ENCODE measurements at regions not wholly inside any gene's neighbourhood (a gene's known extent, or its start where the extent isn't known, plus 50 kb on each side); places are given as distances from the start of the nearest gene placed in this dataset.
A peak's percentile ranks its signal among the peaks of the same experiment; 100 is the strongest.
"Not testable (repeated sequence)": the region's sequence is repeated elsewhere in the genome, so short reads cannot be mapped to it uniquely, and the experiment has no call there.

- not testable (repeated sequence) for DNase-seq (ENCODE audit: low read depth); H3K4me3 ChIP-seq (ENCODE audit: low read depth, low read length)
- peak; percentile 14; the same call in 1 of the 2 replicates for TF ChIP-seq CTCF (IDR thresholded peaks at IDR 0.05; ENCODE audit: control insufficient read depth, extremely low read depth, insufficient read depth)
Measured at GRCh38 chr15:20055921-20056320, 485.7 kb downstream of the GOLGA6L6 start.

GRCh38 chr15:20048189-20048588 lies 493.4 kb downstream of the GOLGA6L6 start:
- H3K4me3 ChIP-seq (ENCODE audit: low read depth, low read length); DNase-seq (ENCODE audit: low read depth): not testable (repeated sequence)

GRCh38 chr15:20045165-20045564 lies 496.4 kb downstream of the GOLGA6L6 start:
- not testable (repeated sequence) for H3K4me3 ChIP-seq (ENCODE audit: low read depth, low read length); DNase-seq (ENCODE audit: low read depth)

- DNase-seq (ENCODE audit: low read depth), result not testable (repeated sequence)
Measured at GRCh38 chr15:20040691-20041090, 500.9 kb downstream of the GOLGA6L6 start.

GRCh38 chr15:20025040-20025439 lies 516.6 kb downstream of the GOLGA6L6 start:
- DNase-seq (ENCODE audit: low read depth); H3K4me3 ChIP-seq (ENCODE audit: low read depth, low read length): not testable (repeated sequence)

More at GRCh38 chr15:20040691-20041090, 500.9 kb downstream of the GOLGA6L6 start:
- H3K4me3 ChIP-seq (ENCODE audit: low read depth, low read length), result not testable (repeated sequence)

- H3K4me3 ChIP-seq (ENCODE audit: low read depth, low read length); DNase-seq (ENCODE audit: low read depth): not testable (repeated sequence)
Measured at GRCh38 chr15:20022349-20022748, 519.3 kb downstream of the GOLGA6L6 start.

- DNase-seq (ENCODE audit: low read depth); H3K4me3 ChIP-seq (ENCODE audit: low read depth, low read length): not testable (repeated sequence)
Measured at GRCh38 chr15:20021351-20021750, 520.2 kb downstream of the GOLGA6L6 start.

GRCh38 chr15:20020588-20020987 lies 521.0 kb downstream of the GOLGA6L6 start:
- not testable (repeated sequence) for DNase-seq (ENCODE audit: low read depth); H3K4me3 ChIP-seq (ENCODE audit: low read depth, low read length)

GRCh38 chr15:20019758-20020157 lies 521.8 kb downstream of the GOLGA6L6 start:
- not testable (repeated sequence) for H3K4me3 ChIP-seq (ENCODE audit: low read depth, low read length); DNase-seq (ENCODE audit: low read depth)

GRCh38 chr15:20017581-20017980 lies 524.0 kb downstream of the GOLGA6L6 start:
- H3K4me3 ChIP-seq (ENCODE audit: low read depth, low read length); DNase-seq (ENCODE audit: low read depth): not testable (repeated sequence)

- H3K4me3 ChIP-seq (ENCODE audit: low read depth, low read length); DNase-seq (ENCODE audit: low read depth): not testable (repeated sequence)
Measured at GRCh38 chr15:20016941-20017340, 524.7 kb downstream of the GOLGA6L6 start.

GRCh38 chr15:20012837-20013236 lies 528.8 kb downstream of the GOLGA6L6 start:
- not testable (repeated sequence) for H3K4me3 ChIP-seq (ENCODE audit: low read depth, low read length); DNase-seq (ENCODE audit: low read depth)

- H3K4me3 ChIP-seq (ENCODE audit: low read depth, low read length); DNase-seq (ENCODE audit: low read depth): not testable (repeated sequence)
Measured at GRCh38 chr15:20010759-20011158, 530.8 kb downstream of the GOLGA6L6 start.

GRCh38 chr15:20009619-20010018 lies 532.0 kb downstream of the GOLGA6L6 start:
- H3K4me3 ChIP-seq (ENCODE audit: low read depth, low read length); DNase-seq (ENCODE audit: low read depth): not testable (repeated sequence)

- not testable (repeated sequence) for DNase-seq (ENCODE audit: low read depth); H3K4me3 ChIP-seq (ENCODE audit: low read depth, low read length)
Measured at GRCh38 chr15:20007338-20007737, 534.3 kb downstream of the GOLGA6L6 start.

GRCh38 chr15:20003471-20003870 lies 538.1 kb downstream of the GOLGA6L6 start:
- not testable (repeated sequence) for H3K4me3 ChIP-seq (ENCODE audit: low read depth, low read length); DNase-seq (ENCODE audit: low read depth)

- not testable (repeated sequence) for H3K4me3 ChIP-seq (ENCODE audit: low read depth, low read length); DNase-seq (ENCODE audit: low read depth)
Measured at GRCh38 chr15:20002560-20002959, 539.0 kb downstream of the GOLGA6L6 start.

GRCh38 chr15:19996574-19997194 lies 544.9 kb downstream of the GOLGA6L6 start:
- DNase-seq (ENCODE audit: low read depth); H3K4me3 ChIP-seq (ENCODE audit: low read depth, low read length): not testable (repeated sequence)

- H3K4me3 ChIP-seq (ENCODE audit: low read depth, low read length); DNase-seq (ENCODE audit: low read depth): not testable (repeated sequence)
Measured at GRCh38 chr15:19995296-19995695, 546.3 kb downstream of the GOLGA6L6 start.
